ENCODE measurements at regions not wholly inside any gene's neighbourhood (a gene's known extent, or its start where the extent isn't known, plus 50 kb on each side); places are given as distances from the start of the nearest gene placed in this dataset.

- Mint-ChIP-seq H3K27me3 (ENCODE audit: low read depth) (peaks cover 4% of the 10 kb centered on the region), H3K27ac (0 out of 7 replicates have a peak overlapping the region, but pooled peaks of 1 of the 3 experiments have one; percentile 45), H3K36me3 (ENCODE audit: insufficient read depth in 1 of 3, low read depth in 3 of 3) (no peaks in the 10 kb centered on the region), H3K4me1 (peaks cover 23 to 25% of the 10 kb centered on the region in 2 experiments), H3K9me3 (no peaks in the 10 kb centered on the region), H3K4me3 (no peak overlapping the region)
- Histone ChIP-seq H4K8ac (replicated peaks; ENCODE audit: insufficient read length, low read depth, low read length) (no peak overlapping the region), H2BK12ac (ENCODE audit: insufficient read length, low read depth, low read length) (no peak overlapping the region), H3K4me1 (ENCODE audit: insufficient read depth, low read length) (no peaks in the 10 kb centered on the region), H3K56ac (ENCODE audit: insufficient read length, low read depth, low read length) (no peak overlapping the region), H3K14ac (ENCODE audit: insufficient read depth, low read length) (no peak overlapping the region), H2BK5ac (ENCODE audit: insufficient read length, low read length) (no peak overlapping the region), H3K4me2 (ENCODE audit: insufficient read depth, insufficient read length, low read length) (no peak overlapping the region), H3K23me2 (ENCODE audit: insufficient read length, low read depth, low read length, poor library complexity, severe bottlenecking) (peaks cover 2% of the 10 kb centered on the region), H3K79me2 (ENCODE audit: insufficient read depth, low read length) (no peaks in the 10 kb centered on the region), H2BK120ac (ENCODE audit: low read depth, low read length, poor library complexity, severe bottlenecking) (no peak overlapping the region), H3K18ac (ENCODE audit: insufficient read length, low read depth, low read length) (no peak overlapping the region), H2AFZ (ENCODE audit: low read length) (no peak overlapping the region), H3T11ph (ENCODE audit: low read length) (no peak overlapping the region), H3K27ac (ENCODE audit: insufficient read length, low read depth, low read length) (no peak overlapping the region), H3K4ac (ENCODE audit: low read depth, low read length) (no peak overlapping the region), H2AK5ac (ENCODE audit: insufficient read length, low read length) (no peak overlapping the region), H3K27me3 (ENCODE audit: insufficient read depth, low read length) (no peaks in the 10 kb centered on the region), H3K9me3 (ENCODE audit: control insufficient read depth, low read depth, low read length) (no peaks in the 10 kb centered on the region), H2BK20ac (ENCODE audit: low read depth, low read length, poor library complexity, severe bottlenecking) (no peak overlapping the region), H3K23ac (ENCODE audit: insufficient read length, low read depth, low read length) (no peak overlapping the region), H4K5ac (ENCODE audit: insufficient read length, low read depth, low read length) (no peak overlapping the region), H4K91ac (ENCODE audit: insufficient read length, low read depth, low read length) (no peak overlapping the region), H3K79me1 (ENCODE audit: insufficient read depth, low read depth, low read length, poor library complexity, severe bottlenecking) (no peaks in the 10 kb centered on the region), H4K20me1 (ENCODE audit: control insufficient read depth, insufficient read depth, insufficient read length) (no peaks in the 10 kb centered on the region), H2BK15ac (ENCODE audit: low read depth, low read length) (no peak overlapping the region), H3K9ac (ENCODE audit: extremely low read depth, insufficient read length, low read length) (no peak overlapping the region)
- DNase-seq: no peak
- TF ChIP-seq CTCF (conservative IDR thresholded peaks at IDR 0.05): no peak
- no CpG with 5 or more reads among the region's 7 CpGs for WGBS (ENCODE audit: extremely low coverage, insufficient read length, low lambda C conversion rate)
These were observed 69.5 kb upstream of the CLDN14 start for GRCh38 chr21:36549470-36549869.
